Adrenal gland (tissue), 5 donors: ENCODE measurements at regions not wholly inside any gene's neighbourhood (a gene's known extent, or its start where the extent isn't known, plus 50 kb on each side); places are given as distances from the start of the nearest gene placed in this dataset.

Experiments
- CTCF ChIP-seq, 6 experiments: fragments of 450-650 bp in 4 of 6; fragments of 200-600 bp in 2 of 6; sonication (generic) in 1 of 6; IDR thresholded peaks; 1 replicate in 5 of 6; 2 replicates in 1 of 6; pipeline versions ENCODE4 v1.5.1 to v1.8.0; 2016 to 2021; ENCODE audit warnings: antibody characterized with exemption in 6 of 6, mild to moderate bottlenecking in 2 of 6, moderate library complexity in 1 of 6
- POLR2A ChIP-seq, 2 donors: fragments of 450-650 bp; IDR thresholded peaks; one replicate each; pipeline ENCODE4 v1.6.1; 2017; ENCODE audit warnings: antibody characterized with exemption in 2 of 2, mild to moderate bottlenecking in 2 of 2, moderate library complexity in 1 of 2
- donor health status: DM: no; HTN: no; CAD: no.

GRCh38 chr6:91099479-91099878 lies 512.6 kb upstream of the MAP3K7 start:
- TF ChIP-seq CTCF (IDR thresholded peaks at IDR 0.05) (no peak), POLR2A (IDR thresholded peaks at IDR 0.05) (no peak)
